Fibroblast of skin of left biceps (primary cell): ENCODE measurements at regions not wholly inside any gene's neighbourhood (a gene's known extent, or its start where the extent isn't known, plus 50 kb on each side); places are given as distances from the start of the nearest gene placed in this dataset.
"Not testable (repeated sequence)": the region's sequence is repeated elsewhere in the genome, so short reads cannot be mapped to it uniquely, and the experiment has no call there.

Experiments used
- DNase-seq, 2 experiments: peaks; one replicate each; pipeline ENCODE4 v3.0.0-alpha.2; 2013; ENCODE audit warnings: low read depth in 2 of 2

- no peak for DNase-seq
These were observed 74.4 kb upstream of the HES1 start for GRCh38 chr3:194061421-194062030.

GRCh38 chr3:194062830-194063229, 73.1 kb upstream of the HES1 start:
- DNase-seq = no peak

GRCh38 chr3:194064380-194065332, 71.3 kb upstream of the HES1 start:
- no peak for DNase-seq

GRCh38 chr3:194067327-194067726, 68.6 kb upstream of the HES1 start:
- DNase-seq = not testable (repeated sequence)

GRCh38 chr3:194067949-194068362, 68.0 kb upstream of the HES1 start:
- no peak for DNase-seq

- no peak for DNase-seq
These were observed 66.3 kb upstream of the HES1 start for GRCh38 chr3:194069421-194070219.

GRCh38 chr3:194070220-194070633, 65.7 kb upstream of the HES1 start:
- no peak for DNase-seq

GRCh38 chr3:194070634-194071409, 65.1 kb upstream of the HES1 start:
- peak; percentile 72 to 75 for DNase-seq

- no peak for DNase-seq
These were observed 63.9 kb upstream of the HES1 start for GRCh38 chr3:194072097-194072428.

GRCh38 chr3:194072691-194073279, 63.2 kb upstream of the HES1 start:
- DNase-seq = no peak

- DNase-seq = no peak
These were observed 62.0 kb upstream of the HES1 start for GRCh38 chr3:194073926-194074325.

GRCh38 chr3:194075088-194075615, 60.8 kb upstream of the HES1 start:
- no peak for DNase-seq

- DNase-seq = no peak
These were observed 60.0 kb upstream of the HES1 start for GRCh38 chr3:194075802-194076460.

GRCh38 chr3:194076475-194076874, 59.5 kb upstream of the HES1 start:
- DNase-seq = no peak

GRCh38 chr3:194077602-194078001, 58.3 kb upstream of the HES1 start:
- DNase-seq = no peak

- DNase-seq = no peak
These were observed 57.7 kb upstream of the HES1 start for GRCh38 chr3:194078045-194078821.

- DNase-seq = no peak
These were observed 56.2 kb upstream of the HES1 start for GRCh38 chr3:194079702-194080172.

GRCh38 chr3:194080436-194080835, 55.5 kb upstream of the HES1 start:
- DNase-seq = peak; percentile 57 to 60
